Sigmoid colon (tissue), 6 donors: ENCODE measurements at regions not wholly inside any gene's neighbourhood (a gene's known extent, or its start where the extent isn't known, plus 50 kb on each side); places are given as distances from the start of the nearest gene placed in this dataset.

Experiments used
- DNase-seq: peaks from one replicate; pipeline ENCODE4 v3.0.0-alpha.2; 2019
- H3K27ac ChIP-seq, 4 donors: fragments of 200-600 bp; sonication (generic); one replicate each; pipeline ENCODE4 v1.5.1; 2016 to 2019; ENCODE audit warnings: mild to moderate bottlenecking in 1 of 4
- H3K27me3 ChIP-seq, 3 donors: fragments of 200-600 bp; sonication (generic); one replicate each; pipeline ENCODE4 v1.5.1; 2019; ENCODE audit warnings: mild to moderate bottlenecking in 1 of 3
- H3K36me3 ChIP-seq, 4 donors: fragments of 200-600 bp; sonication (generic); one replicate each; pipeline ENCODE4 v1.5.1; 2016 to 2019
- H3K4me1 ChIP-seq, 4 donors: fragments of 200-600 bp; sonication (generic); one replicate each; pipeline ENCODE4 v1.5.1; 2017 to 2019
- H3K4me3 ChIP-seq, 4 donors: fragments of 200-600 bp; sonication (generic); one replicate each; pipeline ENCODE4 v1.5.1; 2017 to 2019; ENCODE audit warnings: mild to moderate bottlenecking in 2 of 4, moderate library complexity in 1 of 4
- H3K9me3 ChIP-seq, 4 donors: fragments of 200-600 bp in 3 of 4; sonication (generic) in 3 of 4; one replicate each; pipeline versions ENCODE4 v1.5.1 to v1.6.1; 2013 to 2019
- CTCF ChIP-seq, 4 experiments: fragments of 450-650 bp in 3 of 4; fragments of 200-600 bp in 1 of 4; IDR thresholded peaks; one replicate each; pipeline ENCODE4 v1.5.1; 2016 to 2019; ENCODE audit warnings: antibody characterized with exemption in 4 of 4, mild to moderate bottlenecking in 3 of 4, moderate library complexity in 2 of 4
- EP300 ChIP-seq, 4 donors: sonication (generic); formaldehyde crosslinking; IDR thresholded peaks; one replicate each; pipeline ENCODE4 v1.6.1; 2017; ENCODE audit warnings: antibody characterized with exemption in 4 of 4
- POLR2A ChIP-seq, 2 donors: fragments of 450-650 bp; IDR thresholded peaks; one replicate each; pipeline ENCODE4 v1.6.1; 2016; ENCODE audit warnings: antibody characterized with exemption in 2 of 2, mild to moderate bottlenecking in 2 of 2, moderate library complexity in 2 of 2
- POLR2AphosphoS5 ChIP-seq, 4 donors: sonication (generic); formaldehyde crosslinking; IDR thresholded peaks; one replicate each; pipeline ENCODE4 v1.6.1; 2017; ENCODE audit warnings: antibody characterized with exemption in 4 of 4
- WGBS, 2 donors: extraction: QIAGEN DNeasy Blood & Tissue Kit; methylation state at CpG; one replicate each; pipeline ENCODE4 v1.1.7; 2013; 5-methylcytosine and 5-hydroxymethylcytosine counted together
- intact Hi-C: fragments of 100-400 bp; cut with DNase I; formaldehyde crosslinking; loops from one replicate; pipeline ENCODE4 v1.15.1; 2023
- donor health status: healthy with polysubstance abuse.
- donor health status: healthy.

GRCh38 chr3:74036568-74036967, 411.8 kb upstream of the PDZRN3 start:
- Histone ChIP-seq H3K4me3 (no peak overlapping the region), H3K4me1 (no peaks in the 10 kb centered on the region), H3K27me3 (no peaks in the 10 kb centered on the region), H3K36me3 (no peaks in the 10 kb centered on the region), H3K27ac (no peak overlapping the region), H3K9me3 (no peaks in the 10 kb centered on the region)
- 0% methylated on average over 1 of the region's 1 CpG for WGBS, 2 donors
- intact Hi-C loops = no loop called here
- no peak for TF ChIP-seq CTCF (IDR thresholded peaks at IDR 0.05)
- no peak for TF ChIP-seq POLR2A (IDR thresholded peaks at IDR 0.05)
- TF ChIP-seq POLR2AphosphoS5 (IDR thresholded peaks at IDR 0.05) = no peak
- TF ChIP-seq EP300 (IDR thresholded peaks at IDR 0.05) = no peak
- no peak for DNase-seq

- Histone ChIP-seq H3K9me3 (no peaks in the 10 kb centered on the region), H3K27me3 (no peaks in the 10 kb centered on the region), H3K4me3 (no peak overlapping the region), H3K4me1 (no peaks in the 10 kb centered on the region), H3K27ac (no peak overlapping the region), H3K36me3 (no peaks in the 10 kb centered on the region)
- DNase-seq = no peak
- whole genome bisulfite sequencing, 2 donors = 90 to 91% methylated on average over 3 of the region's 3 CpGs
- intact Hi-C loops = no loop called here
- no peak for TF ChIP-seq CTCF (IDR thresholded peaks at IDR 0.05)
- no peak for TF ChIP-seq POLR2AphosphoS5 (IDR thresholded peaks at IDR 0.05)
- no peak for TF ChIP-seq EP300 (IDR thresholded peaks at IDR 0.05)
- no peak for TF ChIP-seq POLR2A (IDR thresholded peaks at IDR 0.05)
These were observed 411.4 kb upstream of the PDZRN3 start for GRCh38 chr3:74036102-74036501.

GRCh38 chr3:74033806-74034205, 409.1 kb upstream of the PDZRN3 start:
- 80 to 84% methylated on average over 2 of the region's 2 CpGs for WGBS, 2 donors
- DNase-seq = no peak
- no peak overlapping the region for H3K4me3 ChIP-seq
- H3K27ac ChIP-seq = no peak overlapping the region
- peaks cover 0 to 4% (median 0%) of the 10 kb centered on the region in 4 donors for H3K9me3 ChIP-seq
- TF ChIP-seq POLR2A (IDR thresholded peaks at IDR 0.05) (no peak), EP300 (IDR thresholded peaks at IDR 0.05) (no peak), CTCF (IDR thresholded peaks at IDR 0.05) (no peak)
- no peaks in the 10 kb centered on the region for H3K27me3 ChIP-seq
- no peaks in the 10 kb centered on the region for H3K36me3 ChIP-seq
- intact Hi-C loops = no loop called here
- no peaks in the 10 kb centered on the region for H3K4me1 ChIP-seq

- WGBS, 2 donors = 85 to 96% methylated on average over 2 of the region's 2 CpGs
- H3K27me3 ChIP-seq = no peaks in the 10 kb centered on the region
- TF ChIP-seq EP300 (IDR thresholded peaks at IDR 0.05) = no peak
- TF ChIP-seq POLR2A (IDR thresholded peaks at IDR 0.05) = no peak
- TF ChIP-seq POLR2AphosphoS5 (IDR thresholded peaks at IDR 0.05) = no peak
- TF ChIP-seq CTCF (IDR thresholded peaks at IDR 0.05) = no peak
- no peak overlapping the region for H3K27ac ChIP-seq
- intact Hi-C loops = no loop called here
- H3K4me3 ChIP-seq = no peak overlapping the region
- DNase-seq = no peak
- no peaks in the 10 kb centered on the region for H3K36me3 ChIP-seq
- no peaks in the 10 kb centered on the region for H3K4me1 ChIP-seq
- H3K9me3 ChIP-seq = peaks cover 0 to 4% (median 0%) of the 10 kb centered on the region in 4 donors
These were observed 408.6 kb upstream of the PDZRN3 start for GRCh38 chr3:74033381-74033780.

GRCh38 chr3:74027121-74027520, 402.4 kb upstream of the PDZRN3 start:
- no peak overlapping the region for H3K27ac ChIP-seq
- intact Hi-C loops = no loop called here
- H3K4me1 ChIP-seq = no peaks in the 10 kb centered on the region
- 84 to 93% methylated on average over 7 of the region's 7 CpGs for whole genome bisulfite sequencing, 2 donors
- H3K4me3 ChIP-seq = no peak overlapping the region
- H3K36me3 ChIP-seq = no peaks in the 10 kb centered on the region
- no peak for DNase-seq
- H3K27me3 ChIP-seq = no peaks in the 10 kb centered on the region
- TF ChIP-seq CTCF (IDR thresholded peaks at IDR 0.05) = no peak
- TF ChIP-seq POLR2A (IDR thresholded peaks at IDR 0.05) = no peak
- no peak for TF ChIP-seq EP300 (IDR thresholded peaks at IDR 0.05)
- TF ChIP-seq POLR2AphosphoS5 (IDR thresholded peaks at IDR 0.05) = no peak
- H3K9me3 ChIP-seq = peaks cover 0 to 6% (median 0%) of the 10 kb centered on the region in 4 donors
